CD14-positive monocyte (primary cell): ENCODE measurements at regions not wholly inside any gene's neighbourhood (a gene's known extent, or its start where the extent isn't known, plus 50 kb on each side); places are given as distances from the start of the nearest gene placed in this dataset.

Experiments used
- DNase-seq, 3 donors: peaks; one replicate each; pipeline ENCODE4 v3.0.0-alpha.2; 2011 to 2022
- H2AFZ ChIP-seq: 2 replicates; pipeline ENCODE4 v1.6.0; 2012; ENCODE audit warnings: mild to moderate bottlenecking, low read depth, low read length, inconsistent platforms; ENCODE audit not compliant: insufficient read depth, poor library complexity, severe bottlenecking
- H3K27ac ChIP-seq, 2 donors: 1 replicate in 1 of 2; 2 replicates in 1 of 2; pipeline ENCODE4 v1.5.1; 2012 to 2013; ENCODE audit warnings: low read length in 2 of 2, control low read depth in 1 of 2, inconsistent platforms in 1 of 2, low read depth in 1 of 2, mild to moderate bottlenecking in 1 of 2
- H3K27me3 ChIP-seq, 2 donors: one replicate each; pipeline versions ENCODE4 v1.6.0 to v1.6.1; 2011 to 2013; ENCODE audit warnings: low read length in 2 of 2; ENCODE audit not compliant: control insufficient read depth in 2 of 2, insufficient read depth in 2 of 2
- H3K36me3 ChIP-seq, 2 donors: replicated peaks in 1 of 2; 1 replicate in 1 of 2; 2 replicates in 1 of 2; pipeline versions ENCODE4 v1.5.1 to v1.6.1; 2012 to 2013; ENCODE audit warnings: low read length in 2 of 2, control low read depth in 1 of 2, inconsistent platforms in 1 of 2, mild to moderate bottlenecking in 1 of 2; ENCODE audit not compliant: insufficient read depth in 2 of 2, control insufficient read depth in 1 of 2
- H3K4me1 ChIP-seq, 2 donors: 1 replicate in 1 of 2; 2 replicates in 1 of 2; pipeline versions ENCODE4 v1.5.1 to v1.6.1; 2012 to 2013; ENCODE audit warnings: low read length in 2 of 2, control low read depth in 1 of 2, inconsistent platforms in 1 of 2, mild to moderate bottlenecking in 1 of 2, moderate library complexity in 1 of 2; ENCODE audit not compliant: insufficient read depth in 2 of 2, control insufficient read depth in 1 of 2
- H3K4me2 ChIP-seq: replicated peaks from 2 replicates; pipeline ENCODE3; 2012; ENCODE audit warnings: low read length, moderate library complexity, mild to moderate bottlenecking; ENCODE audit not compliant: poor library complexity, severe bottlenecking; ENCODE audit errors: extremely low read depth
- H3K4me3 ChIP-seq, 3 experiments: fragments of 200-600 bp in 1 of 3; sonication (generic) in 1 of 3; replicated peaks in 1 of 3; 1 replicate in 2 of 3; 2 replicates in 1 of 3; pipeline ENCODE4 v1.5.1; 2011 to 2013; ENCODE audit warnings: low read length in 3 of 3, mild to moderate bottlenecking in 3 of 3, control low read depth in 2 of 3, low read depth in 2 of 3, inconsistent platforms in 1 of 3, moderate library complexity in 1 of 3
- H3K79me2 ChIP-seq: 2 replicates; pipeline ENCODE4 v1.6.0; 2012; ENCODE audit warnings: mild to moderate bottlenecking, control low read depth, inconsistent platforms, low read length, moderate library complexity; ENCODE audit not compliant: insufficient read depth
- H3K9ac ChIP-seq: 2 replicates; pipeline ENCODE4 v1.6.0; 2017; ENCODE audit warnings: low read length, mild to moderate bottlenecking; ENCODE audit not compliant: insufficient read depth, poor library complexity, severe bottlenecking
- H3K9me3 ChIP-seq, 2 donors: replicated peaks in 1 of 2; 1 replicate in 1 of 2; 2 replicates in 1 of 2; pipeline versions ENCODE4 v1.5.1 to v1.6.1; 2012 to 2013; ENCODE audit warnings: low read length in 2 of 2, control low read depth in 1 of 2; ENCODE audit not compliant: control insufficient read depth in 1 of 2, insufficient read depth in 1 of 2
- H4K20me1 ChIP-seq: 2 replicates; pipeline ENCODE4 v1.6.0; 2012; ENCODE audit warnings: mild to moderate bottlenecking, low read length, control low read depth, moderate library complexity; ENCODE audit not compliant: insufficient read depth
- H3K27ac Mint-ChIP-seq, 7 donors: one replicate each; pipeline ENCODE4 v1.8.0; 2020; ENCODE audit warnings: mild to moderate bottlenecking in 7 of 7, mixed read lengths in 7 of 7, moderate library complexity in 6 of 7, inconsistent platforms in 2 of 7
- H3K27me3 Mint-ChIP-seq, 3 donors: one replicate each; pipeline ENCODE4 v1.8.0; 2021 to 2022; ENCODE audit warnings: low read depth in 3 of 3, mild to moderate bottlenecking in 3 of 3, mixed read lengths in 3 of 3, moderate library complexity in 3 of 3, inconsistent platforms in 1 of 3
- H3K36me3 Mint-ChIP-seq, 2 donors: one replicate each; pipeline ENCODE4 v1.8.0; 2020; ENCODE audit warnings: mixed read lengths in 2 of 2, inconsistent platforms in 1 of 2, mild to moderate bottlenecking in 1 of 2
- H3K4me1 Mint-ChIP-seq: one replicate; pipeline ENCODE4 v1.8.0; 2020; ENCODE audit warnings: mild to moderate bottlenecking, mixed read lengths
- H3K4me3 Mint-ChIP-seq, 2 donors: one replicate each; pipeline ENCODE4 v1.8.0; 2020; ENCODE audit warnings: mild to moderate bottlenecking in 2 of 2, mixed read lengths in 2 of 2, moderate library complexity in 1 of 2
- H3K9me3 Mint-ChIP-seq, 7 donors: one replicate each; pipeline ENCODE4 v1.8.0; 2020 to 2022; ENCODE audit warnings: mixed read lengths in 7 of 7, mild to moderate bottlenecking in 6 of 7, moderate library complexity in 6 of 7, inconsistent platforms in 2 of 7
- CTCF ChIP-seq: fragments of 200-600 bp; IDR thresholded peaks from one replicate; pipeline ENCODE4 v1.8.0; 2022; ENCODE audit warnings: antibody characterized with exemption, mild to moderate bottlenecking
- WGBS: methylation state at CpG from one replicate; pipeline ENCODE4 v1.1.5; 2013; ENCODE audit warnings: missing lambda C conversion rate; ENCODE audit not compliant: insufficient coverage; 5-methylcytosine and 5-hydroxymethylcytosine counted together
- intact Hi-C, 2 donors: fragments of 100-400 bp; cut with micrococcal nuclease; formaldehyde crosslinking; loops; one replicate each; pipeline versions ENCODE4 v1.15.0 to v1.15.1; 2023

- H3K4me1 Mint-ChIP-seq: no peaks in the 10 kb centered on the region
- DNase-seq: no peak
- H3K4me2 ChIP-seq: no peak overlapping the region
- no peak overlapping the region for H3K4me3 ChIP-seq
- H3K9me3 ChIP-seq: no peaks in the 10 kb centered on the region
- no peaks in the 10 kb centered on the region for H3K36me3 Mint-ChIP-seq
- H3K9ac ChIP-seq: no peak overlapping the region
- no peaks in the 10 kb centered on the region for H3K36me3 ChIP-seq
- H3K4me1 ChIP-seq: no peaks in the 10 kb centered on the region
- no peak overlapping the region for H2AFZ ChIP-seq
- H3K27ac ChIP-seq: no peak overlapping the region
- H3K9me3 Mint-ChIP-seq: peaks cover 0 to 2% (median 0%) of the 10 kb centered on the region in 7 donors
- H4K20me1 ChIP-seq: no peaks in the 10 kb centered on the region
- WGBS: no CpG with 5 or more reads among the region's 3 CpGs
- no peaks in the 10 kb centered on the region for H3K27me3 Mint-ChIP-seq
- H3K79me2 ChIP-seq: no peaks in the 10 kb centered on the region
- TF ChIP-seq CTCF: no peak
- H3K27ac Mint-ChIP-seq: no peak overlapping the region
- H3K4me3 Mint-ChIP-seq: no peak overlapping the region
- no peaks in the 10 kb centered on the region for H3K27me3 ChIP-seq
- intact Hi-C loops: no loop called here
These were observed 1044.0 kb upstream of the PIK3C3 start for GRCh38 chr18:40911041-40911440.

GRCh38 chr18:40907842-40908241 is 1047.2 kb upstream of the PIK3C3 start:
- Mint-ChIP-seq H3K9me3 (no peaks in the 10 kb centered on the region), H3K27ac (no peak overlapping the region), H3K36me3 (no peaks in the 10 kb centered on the region), H3K4me3 (no peak overlapping the region), H3K4me1 (no peaks in the 10 kb centered on the region), H3K27me3 (no peaks in the 10 kb centered on the region)
- Histone ChIP-seq H3K27me3 (no peaks in the 10 kb centered on the region), H4K20me1 (no peaks in the 10 kb centered on the region), H2AFZ (no peak overlapping the region), H3K4me1 (no peaks in the 10 kb centered on the region), H3K9me3 (no peaks in the 10 kb centered on the region), H3K27ac (no peak overlapping the region), H3K4me3 (no peak overlapping the region), H3K79me2 (no peaks in the 10 kb centered on the region), H3K36me3 (no peaks in the 10 kb centered on the region), H3K9ac (no peak overlapping the region), H3K4me2 (no peak overlapping the region)
- WGBS: no CpG with 5 or more reads among the region's 2 CpGs
- intact Hi-C loops: no loop called here
- no peak for DNase-seq
- no peak for TF ChIP-seq CTCF
